IMR-90 (cell line): ENCODE measurements at regions not wholly inside any gene's neighbourhood (a gene's known extent, or its start where the extent isn't known, plus 50 kb on each side); places are given as distances from the start of the nearest gene placed in this dataset.

Source experiments
- ATAC-seq: fragments of 200-7000 bp; cut with Tn5 transposase; 2 replicates; pipeline ENCODE4 v1.9.1; 2020; ENCODE audit warnings: low read depth, mild to moderate bottlenecking, moderate library complexity
- BruUV-seq: library from RNA; stranded (reverse); fragments of 400-500 nt; replicated peaks from 2 replicates; lab custom pipeline; 2021; lab: Mats Ljungman, UMichigan
- CTCF ChIA-PET: fragments of 300-600 bp; formaldehyde crosslinking; extraction: SDS; loops from one replicate; lab custom pipeline; 2021; ENCODE audit warnings: antibody characterized with exemption; lab: Yijun Ruan, JAX
- POLR2A ChIA-PET: fragments of 300-600 bp; sonication (Branson Sonifier 250); formaldehyde crosslinking; loops from one replicate; lab custom pipeline; 2022; ENCODE audit warnings: antibody characterized with exemption; ENCODE audit not compliant: unreplicated experiment; lab: Charles Lee
- DNase-seq: peaks from one replicate; pipeline ENCODE4 v3.0.0; 2013
- H2AFZ ChIP-seq: replicated peaks from 2 replicates; pipeline ENCODE3; 2013; ENCODE audit warnings: low read length, mild to moderate bottlenecking; ENCODE audit not compliant: poor library complexity
- H2AK5ac ChIP-seq: 2 replicates; pipeline ENCODE4 v1.6.1; 2013; ENCODE audit warnings: low read depth, low read length, inconsistent platforms
- H2AK9ac ChIP-seq: replicated peaks from 2 replicates; pipeline ENCODE3; 2013; ENCODE audit warnings: mild to moderate bottlenecking, low read depth, low read length, moderate library complexity; ENCODE audit not compliant: poor library complexity
- H2BK120ac ChIP-seq: 2 replicates; pipeline ENCODE4 v1.6.1; 2013; ENCODE audit warnings: low read depth, low read length, inconsistent platforms
- H2BK15ac ChIP-seq: 3 replicates; pipeline ENCODE4 v1.6.1; 2013; ENCODE audit warnings: low read depth, low read length, inconsistent platforms
- H2BK20ac ChIP-seq: 2 replicates; pipeline ENCODE4 v1.6.1; 2013; ENCODE audit warnings: low read depth, mild to moderate bottlenecking, inconsistent platforms, low read length, moderate library complexity
- H2BK5ac ChIP-seq: 2 replicates; pipeline ENCODE4 v1.6.1; 2013; ENCODE audit warnings: mild to moderate bottlenecking, low read depth, low read length, inconsistent platforms; ENCODE audit not compliant: poor library complexity, severe bottlenecking
- H3K14ac ChIP-seq: replicated peaks from 2 replicates; pipeline ENCODE4 v1.6.1; 2013; ENCODE audit warnings: low read depth, low read length, inconsistent platforms
- H3K18ac ChIP-seq: 2 replicates; pipeline ENCODE4 v1.6.1; 2013; ENCODE audit warnings: low read depth, low read length, control low read depth
- H3K23ac ChIP-seq: 2 replicates; pipeline ENCODE4 v1.6.1; 2013; ENCODE audit warnings: low read depth, low read length, inconsistent platforms
- H3K27ac ChIP-seq: 2 replicates; pipeline ENCODE4 v1.5.1; 2013; ENCODE audit warnings: mild to moderate bottlenecking, control low read depth, low read length; ENCODE audit not compliant: insufficient read depth
- H3K27me3 ChIP-seq: 2 replicates; pipeline ENCODE4 v1.6.1; 2013; ENCODE audit warnings: low read length; ENCODE audit not compliant: control insufficient read depth, insufficient read depth
- H3K36me3 ChIP-seq: 2 replicates; pipeline ENCODE4 v1.6.1; 2013; ENCODE audit warnings: low read length, mixed read lengths; ENCODE audit not compliant: control insufficient read depth, insufficient read depth
- H3K4ac ChIP-seq: 2 replicates; pipeline ENCODE4 v1.6.1; 2013; ENCODE audit warnings: low read depth, low read length, inconsistent platforms
- H3K4me1 ChIP-seq: 2 replicates; pipeline ENCODE4 v1.6.1; 2013; ENCODE audit warnings: low read length, mixed read lengths; ENCODE audit not compliant: control insufficient read depth, insufficient read depth
- H3K4me2 ChIP-seq: 2 replicates; pipeline ENCODE4 v1.6.1; 2013; ENCODE audit warnings: low read depth, mild to moderate bottlenecking, control low read depth, low read length, moderate library complexity
- H3K4me3 ChIP-seq: 2 replicates; pipeline ENCODE4 v1.5.1; 2013; ENCODE audit warnings: low read depth, mild to moderate bottlenecking, control low read depth, low read length, moderate library complexity; ENCODE audit not compliant: insufficient read depth
- H3K56ac ChIP-seq: 2 replicates; pipeline ENCODE4 v1.6.1; 2013; ENCODE audit warnings: low read length, inconsistent platforms; ENCODE audit not compliant: insufficient read depth; ENCODE audit errors: extremely low read depth
- H3K79me1 ChIP-seq, 2 experiments: 2 replicates each; pipeline ENCODE4 v1.6.1; 2013; ENCODE audit warnings: low read length in 2 of 2, inconsistent platforms in 1 of 2, low read depth in 1 of 2
- H3K9ac ChIP-seq: 2 replicates; pipeline ENCODE4 v1.6.1; 2013; ENCODE audit warnings: low read depth, low read length, control low read depth
- H3K9me1 ChIP-seq: 2 replicates; pipeline ENCODE4 v1.6.1; 2013; ENCODE audit warnings: low read length, inconsistent platforms; ENCODE audit not compliant: insufficient read depth
- H3K9me3 ChIP-seq: 2 replicates; pipeline ENCODE4 v1.6.1; 2013; ENCODE audit warnings: low read length; ENCODE audit not compliant: control insufficient read depth, insufficient read depth
- H4K20me1 ChIP-seq: 2 replicates; pipeline ENCODE4 v1.6.1; 2013; ENCODE audit warnings: low read length, inconsistent platforms; ENCODE audit not compliant: insufficient read depth
- H4K5ac ChIP-seq: 2 replicates; pipeline ENCODE4 v1.6.1; 2013; ENCODE audit warnings: mild to moderate bottlenecking, low read depth, low read length, control low read depth
- H4K8ac ChIP-seq, 2 experiments: 2 replicates each; pipeline ENCODE4 v1.6.1; 2013; ENCODE audit warnings: low read depth in 2 of 2, low read length in 2 of 2, control low read depth in 1 of 2, inconsistent platforms in 1 of 2
- H4K91ac ChIP-seq: 2 replicates; pipeline ENCODE4 v1.6.1; 2013; ENCODE audit warnings: low read depth, low read length, inconsistent platforms; ENCODE audit not compliant: insufficient read depth
- CEBPB ChIP-seq: IDR thresholded peaks from 2 replicates; pipeline ENCODE4 v1.6.1; 2012; ENCODE audit warnings: low read depth, low read length, improper control_type of control experiment
- MAFK ChIP-seq: IDR thresholded peaks from 2 replicates; pipeline ENCODE4 v1.6.1; 2012; ENCODE audit warnings: low read depth, low read length, improper control_type of control experiment
- POLR2A ChIP-seq: IDR thresholded peaks from 2 replicates; pipeline ENCODE4 v1.6.1; 2012; ENCODE audit warnings: mild to moderate bottlenecking, low read depth, low read length
- RAD21 ChIP-seq: IDR thresholded peaks from 2 replicates; pipeline ENCODE4 v1.6.1; 2012; ENCODE audit warnings: low read length, improper control_type of control experiment
- dilution Hi-C: fragments of 300-500 bp; cut with HindIII; formaldehyde crosslinking; loops from one replicate; pipeline ENCODE4 v1.14.3; 2018; ENCODE audit warnings: low sequenced_read_pairs; ENCODE audit not compliant: unreplicated experiment
- in situ Hi-C: fragments of 300-500 bp; cut with MboI; formaldehyde crosslinking; loops from 3 replicates; pipeline ENCODE4 v1.14.3; 2019; ENCODE audit warnings: low sequenced_read_pairs, inconsistent platforms, mixed read lengths
- intact Hi-C: fragments of 100-400 bp; cut with micrococcal nuclease; formaldehyde crosslinking; loops from 2 replicates; pipeline ENCODE4 v1.10.0; 2022
- TF ChIP-seq, protein P1 (sequence below): conservative IDR thresholded peaks from 2 replicates; pipeline ENCODE4 v1.5.1; 2012; ENCODE audit warnings: mild to moderate bottlenecking, low read depth, low read length, improper control_type of control experiment

DNA sequence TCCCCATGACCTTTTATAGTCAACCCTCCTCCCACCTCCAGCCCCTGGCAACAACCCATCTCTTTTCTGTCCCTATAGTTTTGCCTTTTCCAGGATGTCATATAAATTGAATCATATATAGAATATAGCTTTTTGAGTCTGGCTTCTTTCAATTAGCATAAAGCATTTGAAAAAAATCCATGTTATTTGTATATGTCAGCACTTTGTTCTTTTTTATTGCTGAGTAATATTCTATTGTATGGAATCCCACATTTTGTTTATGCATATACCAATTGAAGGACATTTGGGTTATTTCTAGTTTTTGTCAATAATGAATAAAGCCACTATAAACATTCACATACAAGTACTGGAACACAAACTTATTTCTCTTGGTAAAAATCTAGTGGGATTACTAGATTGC lies 58.0 kb upstream of the SSR3 start:
- ChIA-PET CTCF (no interaction called here), POLR2A (no interaction called here)
- H3K4me2 ChIP-seq, result no peak overlapping the region
- H3K79me1 ChIP-seq, result no peaks in the 10 kb centered on the region
- H3K9me3 ChIP-seq, result no peaks in the 10 kb centered on the region
- H3K4me1 ChIP-seq, result peaks cover 8% of the 10 kb centered on the region
- no peaks in the 10 kb centered on the region for H3K27me3 ChIP-seq
- no peak overlapping the region for H2BK20ac ChIP-seq
- no peak overlapping the region for H3K18ac ChIP-seq
- no peak overlapping the region for H3K4ac ChIP-seq
- no peak overlapping the region for H3K14ac ChIP-seq
- no peak overlapping the region for H3K56ac ChIP-seq
- no peak overlapping the region for H2AK5ac ChIP-seq
- no peak overlapping the region for H2BK120ac ChIP-seq
- DNase-seq (no peak), ATAC-seq (no peak)
- in situ Hi-C loops (no loop called here), dilution Hi-C loops (no loop called here), intact Hi-C loops (no loop called here)
- no peak overlapping the region for H2AK9ac ChIP-seq
- H3K36me3 ChIP-seq, result no peaks in the 10 kb centered on the region
- H3K9me1 ChIP-seq, result peaks cover 12% of the 10 kb centered on the region
- H2AFZ ChIP-seq, result no peak overlapping the region
- H2BK5ac ChIP-seq, result no peak overlapping the region
- TF ChIP-seq POLR2A (no peak), MAFK (peak; percentile 94), RAD21 (no peak), CEBPB (no peak)
- TF ChIP-seq, protein P1, sequence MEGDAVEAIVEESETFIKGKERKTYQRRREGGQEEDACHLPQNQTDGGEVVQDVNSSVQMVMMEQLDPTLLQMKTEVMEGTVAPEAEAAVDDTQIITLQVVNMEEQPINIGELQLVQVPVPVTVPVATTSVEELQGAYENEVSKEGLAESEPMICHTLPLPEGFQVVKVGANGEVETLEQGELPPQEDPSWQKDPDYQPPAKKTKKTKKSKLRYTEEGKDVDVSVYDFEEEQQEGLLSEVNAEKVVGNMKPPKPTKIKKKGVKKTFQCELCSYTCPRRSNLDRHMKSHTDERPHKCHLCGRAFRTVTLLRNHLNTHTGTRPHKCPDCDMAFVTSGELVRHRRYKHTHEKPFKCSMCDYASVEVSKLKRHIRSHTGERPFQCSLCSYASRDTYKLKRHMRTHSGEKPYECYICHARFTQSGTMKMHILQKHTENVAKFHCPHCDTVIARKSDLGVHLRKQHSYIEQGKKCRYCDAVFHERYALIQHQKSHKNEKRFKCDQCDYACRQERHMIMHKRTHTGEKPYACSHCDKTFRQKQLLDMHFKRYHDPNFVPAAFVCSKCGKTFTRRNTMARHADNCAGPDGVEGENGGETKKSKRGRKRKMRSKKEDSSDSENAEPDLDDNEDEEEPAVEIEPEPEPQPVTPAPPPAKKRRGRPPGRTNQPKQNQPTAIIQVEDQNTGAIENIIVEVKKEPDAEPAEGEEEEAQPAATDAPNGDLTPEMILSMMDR, result no peak
- no TSS peak for BruUV-seq
- H3K27ac ChIP-seq, result no peak overlapping the region
- no peak overlapping the region for H4K5ac ChIP-seq
- H3K4me3 ChIP-seq, result no peak overlapping the region
- H3K9ac ChIP-seq, result no peak overlapping the region
- H3K23ac ChIP-seq, result no peak overlapping the region
- no peaks in the 10 kb centered on the region for H4K20me1 ChIP-seq
- H4K91ac ChIP-seq, result no peak overlapping the region
- no peak overlapping the region for H2BK15ac ChIP-seq
- no peak overlapping the region for H4K8ac ChIP-seq
